CD14-positive monocyte (primary cell): ENCODE measurements at regions not wholly inside any gene's neighbourhood (a gene's known extent, or its start where the extent isn't known, plus 50 kb on each side); places are given as distances from the start of the nearest gene placed in this dataset.

ENCODE experiments used
- DNase-seq, 3 donors: peaks; one replicate each; pipeline ENCODE4 v3.0.0-alpha.2; 2011 to 2022
- H2AFZ ChIP-seq: 2 replicates; pipeline ENCODE4 v1.6.0; 2012; ENCODE audit warnings: mild to moderate bottlenecking, low read depth, low read length, inconsistent platforms; ENCODE audit not compliant: insufficient read depth, poor library complexity, severe bottlenecking
- H3K27ac ChIP-seq, 2 donors: 1 replicate in 1 of 2; 2 replicates in 1 of 2; pipeline ENCODE4 v1.5.1; 2012 to 2013; ENCODE audit warnings: low read length in 2 of 2, control low read depth in 1 of 2, inconsistent platforms in 1 of 2, low read depth in 1 of 2, mild to moderate bottlenecking in 1 of 2
- H3K27me3 ChIP-seq, 2 donors: one replicate each; pipeline versions ENCODE4 v1.6.0 to v1.6.1; 2011 to 2013; ENCODE audit warnings: low read length in 2 of 2; ENCODE audit not compliant: control insufficient read depth in 2 of 2, insufficient read depth in 2 of 2
- H3K36me3 ChIP-seq, 2 donors: replicated peaks in 1 of 2; 1 replicate in 1 of 2; 2 replicates in 1 of 2; pipeline versions ENCODE4 v1.5.1 to v1.6.1; 2012 to 2013; ENCODE audit warnings: low read length in 2 of 2, control low read depth in 1 of 2, inconsistent platforms in 1 of 2, mild to moderate bottlenecking in 1 of 2; ENCODE audit not compliant: insufficient read depth in 2 of 2, control insufficient read depth in 1 of 2
- H3K4me1 ChIP-seq, 2 donors: 1 replicate in 1 of 2; 2 replicates in 1 of 2; pipeline versions ENCODE4 v1.5.1 to v1.6.1; 2012 to 2013; ENCODE audit warnings: low read length in 2 of 2, control low read depth in 1 of 2, inconsistent platforms in 1 of 2, mild to moderate bottlenecking in 1 of 2, moderate library complexity in 1 of 2; ENCODE audit not compliant: insufficient read depth in 2 of 2, control insufficient read depth in 1 of 2
- H3K4me2 ChIP-seq: replicated peaks from 2 replicates; pipeline ENCODE3; 2012; ENCODE audit warnings: low read length, moderate library complexity, mild to moderate bottlenecking; ENCODE audit not compliant: poor library complexity, severe bottlenecking; ENCODE audit errors: extremely low read depth
- H3K4me3 ChIP-seq, 3 experiments: fragments of 200-600 bp in 1 of 3; sonication (generic) in 1 of 3; replicated peaks in 1 of 3; 1 replicate in 2 of 3; 2 replicates in 1 of 3; pipeline ENCODE4 v1.5.1; 2011 to 2013; ENCODE audit warnings: low read length in 3 of 3, mild to moderate bottlenecking in 3 of 3, control low read depth in 2 of 3, low read depth in 2 of 3, inconsistent platforms in 1 of 3, moderate library complexity in 1 of 3
- H3K79me2 ChIP-seq: 2 replicates; pipeline ENCODE4 v1.6.0; 2012; ENCODE audit warnings: mild to moderate bottlenecking, control low read depth, inconsistent platforms, low read length, moderate library complexity; ENCODE audit not compliant: insufficient read depth
- H3K9ac ChIP-seq: 2 replicates; pipeline ENCODE4 v1.6.0; 2017; ENCODE audit warnings: low read length, mild to moderate bottlenecking; ENCODE audit not compliant: insufficient read depth, poor library complexity, severe bottlenecking
- H3K9me3 ChIP-seq, 2 donors: replicated peaks in 1 of 2; 1 replicate in 1 of 2; 2 replicates in 1 of 2; pipeline versions ENCODE4 v1.5.1 to v1.6.1; 2012 to 2013; ENCODE audit warnings: low read length in 2 of 2, control low read depth in 1 of 2; ENCODE audit not compliant: control insufficient read depth in 1 of 2, insufficient read depth in 1 of 2
- H4K20me1 ChIP-seq: 2 replicates; pipeline ENCODE4 v1.6.0; 2012; ENCODE audit warnings: mild to moderate bottlenecking, low read length, control low read depth, moderate library complexity; ENCODE audit not compliant: insufficient read depth
- H3K27ac Mint-ChIP-seq, 7 donors: one replicate each; pipeline ENCODE4 v1.8.0; 2020; ENCODE audit warnings: mild to moderate bottlenecking in 7 of 7, mixed read lengths in 7 of 7, moderate library complexity in 6 of 7, inconsistent platforms in 2 of 7
- H3K27me3 Mint-ChIP-seq, 3 donors: one replicate each; pipeline ENCODE4 v1.8.0; 2021 to 2022; ENCODE audit warnings: low read depth in 3 of 3, mild to moderate bottlenecking in 3 of 3, mixed read lengths in 3 of 3, moderate library complexity in 3 of 3, inconsistent platforms in 1 of 3
- H3K36me3 Mint-ChIP-seq, 2 donors: one replicate each; pipeline ENCODE4 v1.8.0; 2020; ENCODE audit warnings: mixed read lengths in 2 of 2, inconsistent platforms in 1 of 2, mild to moderate bottlenecking in 1 of 2
- H3K4me1 Mint-ChIP-seq: one replicate; pipeline ENCODE4 v1.8.0; 2020; ENCODE audit warnings: mild to moderate bottlenecking, mixed read lengths
- H3K4me3 Mint-ChIP-seq, 2 donors: one replicate each; pipeline ENCODE4 v1.8.0; 2020; ENCODE audit warnings: mild to moderate bottlenecking in 2 of 2, mixed read lengths in 2 of 2, moderate library complexity in 1 of 2
- H3K9me3 Mint-ChIP-seq, 7 donors: one replicate each; pipeline ENCODE4 v1.8.0; 2020 to 2022; ENCODE audit warnings: mixed read lengths in 7 of 7, mild to moderate bottlenecking in 6 of 7, moderate library complexity in 6 of 7, inconsistent platforms in 2 of 7
- CTCF ChIP-seq: fragments of 200-600 bp; IDR thresholded peaks from one replicate; pipeline ENCODE4 v1.8.0; 2022; ENCODE audit warnings: antibody characterized with exemption, mild to moderate bottlenecking
- WGBS: methylation state at CpG from one replicate; pipeline ENCODE4 v1.1.5; 2013; ENCODE audit warnings: missing lambda C conversion rate; ENCODE audit not compliant: insufficient coverage; 5-methylcytosine and 5-hydroxymethylcytosine counted together
- intact Hi-C, 2 donors: fragments of 100-400 bp; cut with micrococcal nuclease; formaldehyde crosslinking; loops; one replicate each; pipeline versions ENCODE4 v1.15.0 to v1.15.1; 2023

GRCh38 chr9:14018081-14018480 is 295.9 kb downstream of the NFIB start:
- Histone ChIP-seq H4K20me1 (no peaks in the 10 kb centered on the region), H3K9me3 (no peaks in the 10 kb centered on the region), H3K4me2 (no peak overlapping the region), H3K79me2 (no peaks in the 10 kb centered on the region), H3K4me3 (no peak overlapping the region), H3K4me1 (no peaks in the 10 kb centered on the region), H3K9ac (no peak overlapping the region), H2AFZ (no peak overlapping the region), H3K36me3 (no peaks in the 10 kb centered on the region), H3K27ac (no peak overlapping the region), H3K27me3 (no peaks in the 10 kb centered on the region)
- no peak for DNase-seq
- Mint-ChIP-seq H3K27me3 (no peaks in the 10 kb centered on the region), H3K27ac (no peak overlapping the region), H3K4me1 (no peaks in the 10 kb centered on the region), H3K9me3 (peaks cover 0 to 6% (median 2%) of the 10 kb centered on the region in 7 donors), H3K36me3 (no peaks in the 10 kb centered on the region), H3K4me3 (no peak overlapping the region)
- no peak for TF ChIP-seq CTCF
- no CpG with 5 or more reads among the region's 2 CpGs for WGBS
- intact Hi-C loops = no loop called here

- Histone ChIP-seq H3K9me3 (no peaks in the 10 kb centered on the region), H3K4me3 (no peak overlapping the region), H3K27me3 (no peaks in the 10 kb centered on the region), H3K27ac (no peak overlapping the region), H3K4me2 (no peak overlapping the region), H2AFZ (no peak overlapping the region), H4K20me1 (no peaks in the 10 kb centered on the region), H3K79me2 (no peaks in the 10 kb centered on the region), H3K4me1 (no peaks in the 10 kb centered on the region), H3K36me3 (no peaks in the 10 kb centered on the region), H3K9ac (no peak overlapping the region)
- H3K27ac Mint-ChIP-seq = no peak overlapping the region
- TF ChIP-seq CTCF = no peak
- intact Hi-C loops = no loop called here
- no peaks in the 10 kb centered on the region for H3K4me1 Mint-ChIP-seq
- no peak for DNase-seq
- no peaks in the 10 kb centered on the region for H3K27me3 Mint-ChIP-seq
- peaks cover 0 to 6% (median 4%) of the 10 kb centered on the region in 7 donors for H3K9me3 Mint-ChIP-seq
- no peaks in the 10 kb centered on the region for H3K36me3 Mint-ChIP-seq
- H3K4me3 Mint-ChIP-seq = no peak overlapping the region
Observed at GRCh38 chr9:14014744-14015143, 299.2 kb downstream of the NFIB start.
